Medulla oblongata (tissue), 1 donor: ENCODE measurements at regions not wholly inside any gene's neighbourhood (a gene's known extent, or its start where the extent isn't known, plus 50 kb on each side); places are given as distances from the start of the nearest gene placed in this dataset.

Experiments
- DNase-seq: peaks from one replicate; pipeline ENCODE4 v3.0.0-alpha.2; 2015; ENCODE audit errors: extremely low spot score

DNA sequence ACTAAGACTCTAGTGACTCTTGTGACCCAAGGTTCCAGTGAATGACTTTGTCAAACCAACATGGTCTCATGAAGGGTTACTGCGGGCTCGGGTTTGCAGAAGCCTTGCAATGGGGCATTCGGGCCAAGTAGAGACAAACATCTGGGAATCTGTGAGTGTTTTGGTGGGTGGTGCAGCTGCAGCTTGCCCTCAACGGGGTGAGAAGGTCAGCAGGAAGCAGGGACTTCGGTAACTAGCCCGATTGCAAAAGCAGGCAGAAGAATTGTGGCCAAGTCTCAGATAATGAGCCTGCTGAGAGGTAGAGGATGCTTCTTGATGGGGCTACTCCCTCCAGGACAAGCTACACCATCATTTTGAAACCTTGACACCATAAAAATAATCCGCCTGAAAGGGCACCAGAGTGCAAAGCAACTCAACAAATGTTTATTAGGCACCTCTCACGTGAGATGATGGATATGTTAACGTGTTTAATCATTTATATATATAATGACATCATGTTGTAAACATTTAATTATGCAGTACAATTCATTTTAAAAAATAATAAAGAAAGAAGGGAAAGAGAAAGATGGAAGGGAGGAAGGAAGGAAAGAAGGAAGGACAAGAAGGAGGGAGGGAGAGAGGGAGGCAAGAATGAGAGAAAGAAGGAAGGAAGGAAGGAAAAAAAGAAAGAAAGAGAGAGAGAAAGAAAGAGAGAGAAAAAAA lies 263.9 kb upstream of the IGF1R start:
- no peak for DNase-seq

DNA sequence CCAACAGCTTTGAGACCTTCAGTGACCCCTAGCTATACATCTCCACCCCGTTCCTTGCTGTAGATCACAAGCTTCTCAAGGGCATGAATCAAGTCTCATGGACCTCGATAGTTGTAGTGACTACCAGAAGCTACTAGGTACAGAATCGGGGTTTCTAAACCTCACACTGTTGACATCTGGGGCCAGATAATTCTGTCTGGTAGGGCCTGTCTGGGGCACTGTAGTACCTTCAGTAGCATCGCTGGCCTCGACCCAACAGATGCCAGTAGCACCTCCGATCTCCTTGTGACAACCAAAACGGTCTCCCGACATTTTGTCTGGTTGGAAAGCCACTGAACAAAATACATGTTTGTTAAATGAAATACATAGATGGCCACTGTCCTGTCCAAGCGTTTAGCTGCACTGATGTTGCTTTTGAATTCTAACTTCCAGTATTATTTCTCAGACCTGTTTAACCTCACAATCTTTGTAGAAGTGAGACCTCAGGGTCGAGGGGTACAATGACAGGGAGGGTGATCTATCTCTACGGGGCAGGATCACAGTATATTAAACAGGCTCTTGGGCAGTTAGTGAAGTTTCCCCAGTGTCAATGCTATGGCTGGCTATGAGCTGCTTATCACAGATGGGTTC lies 262.5 kb upstream of the IGF1R start:
- no peak for DNase-seq

DNA sequence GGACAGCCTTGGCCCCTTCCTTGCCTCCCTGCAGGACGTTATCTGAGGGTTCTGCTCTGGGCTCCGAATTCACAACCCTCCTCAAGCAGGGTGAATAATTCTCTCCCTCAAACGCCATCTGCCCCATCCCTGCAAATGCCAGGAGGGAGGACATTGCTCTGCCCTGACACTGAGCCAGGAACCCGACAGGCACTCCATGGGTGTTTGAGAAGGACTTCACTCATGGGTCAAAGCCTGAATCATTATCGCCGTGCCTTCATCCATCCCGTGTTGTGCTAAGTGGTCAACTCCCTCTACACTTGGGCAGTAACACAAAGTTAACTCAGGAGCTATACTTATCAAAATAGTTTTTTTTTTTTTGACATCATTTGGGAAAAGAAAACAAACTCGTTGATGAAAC lies 261.8 kb upstream of the IGF1R start:
- no peak for DNase-seq

DNA sequence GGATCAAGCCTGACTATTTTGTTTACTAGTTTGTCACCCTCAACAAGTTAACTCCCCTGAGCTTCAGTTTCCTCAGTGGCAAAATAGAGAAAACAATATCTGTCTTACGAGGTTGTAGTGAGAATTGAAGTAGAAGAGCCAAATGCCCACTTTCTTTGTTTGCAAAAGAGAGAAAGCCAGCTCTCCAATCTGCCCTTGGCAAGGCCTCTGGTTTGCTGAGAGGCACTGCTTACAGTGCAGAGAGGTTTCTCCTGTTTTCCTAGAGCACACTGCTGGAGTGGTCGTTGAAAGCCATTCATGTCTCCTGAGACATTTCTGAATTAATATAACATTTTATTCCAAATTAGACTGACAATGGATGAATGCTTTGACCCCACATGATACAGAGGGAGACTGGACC lies 260.5 kb upstream of the IGF1R start:
- DNase-seq, result no peak

DNA sequence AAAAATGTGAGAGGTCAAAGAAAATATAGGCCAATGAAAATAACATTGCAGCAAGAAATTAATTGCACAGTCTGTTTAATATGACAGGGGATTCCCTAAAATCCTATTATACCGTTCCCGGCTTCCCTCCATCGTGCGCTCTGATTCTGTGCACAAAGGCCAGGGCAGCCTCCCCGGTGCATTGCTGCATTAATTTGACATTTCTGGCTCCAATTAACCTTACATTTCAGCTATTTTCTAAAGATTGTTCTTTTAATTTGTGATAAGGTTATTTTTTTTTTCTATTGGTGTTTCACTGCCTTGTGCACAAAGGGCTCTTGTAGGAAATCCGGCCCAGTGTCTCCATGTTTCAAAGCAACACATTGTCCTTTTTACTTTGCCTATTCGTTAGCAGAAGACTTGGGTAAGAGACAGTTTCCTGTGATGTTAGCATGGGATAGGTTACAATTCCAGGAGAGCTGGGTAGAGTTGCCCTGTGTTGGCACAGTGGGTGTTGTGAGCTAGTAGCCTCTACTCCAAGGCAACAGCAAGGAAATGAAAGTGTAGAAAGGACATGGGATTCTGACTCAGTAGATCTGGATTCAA lies 257.3 kb upstream of the IGF1R start:
- no peak for DNase-seq

DNA sequence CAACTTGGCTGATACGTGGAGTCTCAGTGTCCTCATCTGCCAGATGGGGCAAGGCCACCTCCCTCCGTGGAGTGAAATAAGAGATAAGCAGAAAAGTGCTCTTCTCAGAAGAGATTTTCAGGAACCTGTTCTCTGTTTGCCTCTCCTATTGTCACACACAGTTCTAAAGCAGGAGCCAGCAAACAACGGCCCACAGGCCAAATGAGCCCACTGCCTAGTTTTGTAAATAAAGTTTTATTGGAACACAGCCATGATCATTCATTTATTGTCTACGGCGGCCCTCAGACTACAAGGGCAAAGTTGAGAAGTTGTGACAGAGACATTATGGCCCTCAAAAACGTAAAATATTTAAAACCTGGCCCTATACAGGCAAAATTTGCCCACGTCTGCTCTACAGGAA lies 256.8 kb upstream of the IGF1R start:
- no peak for DNase-seq

DNA sequence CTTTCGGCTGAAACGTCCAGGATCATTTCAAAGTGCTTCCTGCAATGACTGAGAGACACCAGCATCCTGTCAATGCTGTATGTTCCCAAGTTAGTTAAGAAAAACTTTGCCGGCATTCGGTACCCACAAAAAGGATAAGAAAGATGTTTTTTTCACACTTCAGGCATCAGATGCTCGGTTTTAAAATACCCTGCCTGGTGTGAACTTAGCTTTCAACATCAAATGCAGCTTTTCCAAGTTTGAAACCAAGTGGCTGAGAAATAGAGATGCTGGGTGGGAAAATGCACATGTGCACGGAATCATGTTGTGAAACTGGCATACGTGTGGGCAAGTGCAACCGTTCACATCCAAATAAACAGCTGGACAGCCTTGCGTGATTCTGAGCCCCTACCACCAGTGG lies 254.9 kb upstream of the IGF1R start:
- no peak for DNase-seq

DNA sequence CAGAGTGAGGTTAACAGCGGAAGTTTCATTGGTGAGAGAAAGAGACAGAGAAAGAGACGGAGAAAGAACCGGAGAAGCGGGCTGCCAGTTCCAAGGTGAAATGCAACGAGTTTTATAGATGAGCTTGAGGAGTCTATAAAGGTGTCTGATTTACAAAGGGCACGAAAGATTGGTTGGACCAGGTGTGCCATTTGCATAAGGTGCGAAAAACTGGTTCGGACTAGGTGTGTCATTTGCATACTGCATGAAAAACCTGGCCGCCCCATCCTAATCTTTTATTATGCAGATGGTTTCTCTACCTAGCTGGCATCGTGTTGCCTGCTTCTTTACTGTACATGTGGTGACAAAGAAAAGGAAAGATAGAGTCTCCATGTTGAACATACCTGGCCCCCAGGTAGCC lies 253.8 kb upstream of the IGF1R start:
- no peak for DNase-seq

DNA sequence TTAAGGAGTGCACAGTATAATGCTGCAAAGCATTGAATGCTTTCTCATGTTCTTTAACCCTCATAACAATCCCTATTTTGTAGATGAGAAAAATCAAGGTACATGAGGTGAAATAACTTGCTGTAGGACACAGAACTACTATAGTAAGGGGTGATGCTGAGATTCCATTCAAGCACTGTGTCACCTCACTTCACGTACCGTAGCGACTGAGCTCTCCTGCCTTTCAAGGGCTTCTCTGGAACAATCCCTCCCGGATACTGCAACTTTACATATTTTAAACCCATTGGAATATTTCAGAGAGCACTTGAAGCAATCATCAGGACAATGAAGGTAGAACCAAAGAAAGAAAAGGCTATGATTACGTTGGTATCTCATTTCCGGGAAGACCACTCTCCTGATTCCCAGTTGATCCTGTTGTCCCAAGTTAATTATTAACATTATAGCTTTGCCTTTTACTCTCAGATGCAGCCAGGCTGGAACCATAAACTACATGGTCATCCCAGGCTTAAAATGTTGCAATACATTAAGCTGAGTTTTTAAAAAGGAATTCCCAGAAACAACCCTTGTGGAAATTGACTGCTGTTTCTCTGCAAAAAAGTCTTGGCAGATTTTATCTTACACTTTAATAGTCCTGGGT lies 252.2 kb upstream of the IGF1R start:
- DNase-seq, result no peak

DNA sequence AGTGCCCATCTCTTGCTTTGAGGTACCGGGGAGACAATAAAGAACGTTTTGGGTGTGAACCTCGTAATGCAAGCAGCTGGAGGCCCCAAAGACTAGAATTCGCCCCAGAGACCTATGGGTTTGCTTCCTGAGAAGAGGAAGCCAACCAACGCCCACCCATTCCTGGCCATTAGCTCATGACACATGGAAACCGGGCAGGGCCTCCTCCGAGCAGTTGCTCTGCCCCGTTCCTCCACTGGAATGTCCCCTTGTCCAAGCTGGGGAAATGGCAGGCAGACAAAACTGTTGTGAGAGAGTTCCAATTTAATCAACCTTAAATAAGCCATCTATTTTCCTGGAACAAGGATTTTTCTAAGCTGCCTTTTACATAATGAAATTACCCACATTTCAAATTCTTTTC lies 250.9 kb upstream of the IGF1R start:
- no peak for DNase-seq

DNA sequence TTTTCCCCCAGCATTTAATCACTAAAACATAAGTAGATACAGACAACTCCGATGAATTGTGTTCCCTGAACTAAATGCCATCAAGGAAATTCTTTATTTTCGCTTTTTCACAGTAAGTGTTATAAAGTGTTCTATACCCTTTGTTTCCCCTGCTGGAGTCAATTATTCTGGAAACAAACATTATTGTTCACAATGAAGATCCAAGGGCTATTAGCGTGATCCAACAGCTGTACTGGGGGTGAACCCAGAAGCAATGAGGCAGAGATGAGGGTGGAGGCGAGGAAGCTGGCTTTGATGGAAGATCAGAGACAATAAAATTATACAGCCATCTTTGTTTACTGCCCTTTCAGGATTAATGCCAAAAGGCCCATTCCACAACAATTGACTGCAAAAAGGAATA lies 250.3 kb upstream of the IGF1R start:
- DNase-seq, result no peak

DNA sequence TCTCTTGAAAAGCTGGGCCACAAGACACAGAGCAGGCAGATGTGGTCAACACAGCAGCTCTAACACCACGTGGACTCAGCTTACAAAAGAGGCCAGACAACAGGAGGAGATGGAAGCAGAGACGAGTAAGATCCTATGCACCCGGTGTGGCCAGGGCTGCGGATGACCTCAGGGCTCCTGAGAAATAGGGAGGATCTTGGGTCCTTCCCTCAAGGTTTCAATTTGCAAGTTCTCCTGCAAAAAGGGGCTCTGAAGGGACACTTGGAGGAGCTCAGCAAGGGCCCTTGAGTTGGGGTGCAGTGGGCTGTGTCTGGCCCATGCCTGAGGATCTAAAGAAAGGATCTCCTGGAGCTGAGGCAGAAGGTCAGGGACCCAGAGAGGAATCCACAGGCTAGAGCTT lies 249.5 kb upstream of the IGF1R start:
- no peak for DNase-seq

DNA sequence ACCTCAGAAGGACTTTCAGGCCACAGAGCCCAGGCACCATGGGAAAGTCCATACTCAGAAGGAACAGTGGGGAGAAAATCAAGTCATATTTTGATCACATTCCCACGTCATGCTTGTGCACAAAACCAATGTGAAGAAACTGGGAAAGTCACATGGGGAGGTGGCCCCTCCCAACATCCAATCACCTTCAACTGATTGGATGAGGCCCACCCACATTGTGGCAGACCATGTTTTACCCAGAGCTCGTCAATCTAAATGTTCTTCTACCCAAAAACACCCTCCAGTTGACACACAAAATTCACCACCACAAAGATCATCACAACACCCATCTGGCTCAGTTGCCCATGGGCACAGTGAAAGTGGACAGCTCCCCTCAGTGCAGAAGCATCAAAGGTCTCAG lies 248.2 kb upstream of the IGF1R start:
- DNase-seq, result no peak

DNA sequence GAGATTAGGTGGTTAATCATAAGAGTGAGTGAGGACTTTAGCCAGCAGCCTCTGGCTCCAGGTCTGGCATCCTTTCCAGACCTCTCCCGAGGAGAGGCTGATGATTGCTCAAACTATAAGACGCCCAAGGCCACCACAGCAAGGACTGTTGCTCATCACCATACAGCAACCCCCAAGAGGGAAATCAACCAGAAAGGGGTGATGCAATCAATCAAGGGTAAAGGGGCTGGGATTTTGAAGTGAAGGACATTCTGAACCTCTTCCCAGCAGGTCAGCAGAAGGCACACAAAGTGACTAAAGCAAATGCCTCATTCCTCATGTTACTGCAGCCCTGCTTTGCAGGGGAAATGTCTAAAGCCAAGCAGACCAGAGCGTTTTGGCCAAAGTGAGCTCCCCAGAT lies 247.3 kb upstream of the IGF1R start:
- DNase-seq, result no peak

DNA sequence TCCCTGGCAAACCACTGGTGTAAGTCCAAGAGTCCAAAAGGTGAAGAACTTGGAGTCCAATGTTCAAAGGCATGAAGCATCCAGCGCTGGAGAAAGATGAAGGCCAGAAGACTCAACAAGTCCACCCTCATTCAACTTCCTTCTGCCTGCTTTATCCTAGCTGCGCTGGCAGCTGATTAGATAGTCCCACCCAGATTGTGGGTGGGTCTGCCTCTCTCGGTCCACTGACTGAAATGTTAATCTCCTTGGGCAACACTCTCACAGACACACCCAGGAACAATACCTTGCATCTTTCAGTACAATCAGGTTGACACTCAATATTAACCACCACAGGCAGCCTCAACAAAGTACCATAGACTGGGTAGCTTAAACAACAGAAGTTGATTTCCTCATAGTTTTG lies 245.9 kb upstream of the IGF1R start:
- no peak for DNase-seq

DNA sequence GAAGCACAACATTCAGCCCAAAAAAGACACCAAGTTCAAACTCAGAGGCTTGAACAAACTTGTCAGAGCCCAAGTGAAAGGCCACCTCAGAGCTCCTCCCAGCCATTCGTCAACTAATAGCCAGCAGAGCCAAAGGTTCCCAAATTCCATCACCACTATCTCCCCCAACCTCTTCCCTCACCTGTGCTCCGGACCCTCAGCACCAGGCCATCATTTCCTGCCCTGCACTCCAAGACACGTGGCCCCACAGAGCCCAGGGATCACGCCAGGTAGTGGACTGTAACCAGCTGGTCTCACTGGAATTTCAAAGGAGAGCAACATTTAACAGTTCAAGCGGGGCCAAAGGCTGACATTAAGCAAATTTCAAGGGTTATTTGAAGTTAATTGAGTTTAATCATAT lies 245.2 kb upstream of the IGF1R start:
- no peak for DNase-seq

DNA sequence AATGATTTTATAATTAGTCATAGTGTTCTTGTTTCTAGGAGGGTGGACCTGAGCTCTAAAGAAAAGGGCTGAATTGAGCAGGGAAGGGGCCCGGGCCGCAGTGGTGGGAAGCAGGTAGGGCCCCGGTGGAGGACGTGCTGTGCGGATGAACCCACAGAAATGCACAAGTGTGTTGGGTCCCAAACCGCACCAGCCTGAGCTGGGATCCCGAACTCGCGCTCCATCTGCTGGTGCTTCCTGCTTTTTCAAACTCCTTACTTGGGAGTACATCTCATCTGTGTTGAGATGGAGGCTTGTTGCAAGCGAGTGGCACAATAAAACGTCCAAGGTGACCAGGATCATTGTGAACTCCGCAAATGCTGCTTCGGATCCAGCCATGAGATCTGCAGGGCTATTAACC lies 244.8 kb upstream of the IGF1R start:
- no peak for DNase-seq

DNA sequence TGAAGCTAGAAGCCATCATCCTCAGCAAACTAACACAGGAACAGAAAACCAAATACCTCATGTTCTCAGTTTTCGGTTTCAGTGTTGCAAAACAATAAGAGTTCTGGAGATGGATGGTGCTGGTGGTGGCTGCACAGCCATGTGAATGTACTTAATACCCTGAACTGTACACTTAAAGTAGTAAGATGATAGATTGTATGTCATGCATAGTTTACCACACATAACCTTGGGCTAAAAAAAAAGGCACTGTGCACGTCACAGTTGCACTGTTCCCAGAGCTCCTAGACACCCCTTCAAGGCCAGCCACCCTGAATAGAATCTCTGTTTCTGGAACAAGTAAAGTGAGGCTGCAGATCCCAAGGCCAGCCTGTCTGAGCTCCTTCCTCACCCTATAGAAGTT lies 243.3 kb upstream of the IGF1R start:
- DNase-seq, result no peak

DNA sequence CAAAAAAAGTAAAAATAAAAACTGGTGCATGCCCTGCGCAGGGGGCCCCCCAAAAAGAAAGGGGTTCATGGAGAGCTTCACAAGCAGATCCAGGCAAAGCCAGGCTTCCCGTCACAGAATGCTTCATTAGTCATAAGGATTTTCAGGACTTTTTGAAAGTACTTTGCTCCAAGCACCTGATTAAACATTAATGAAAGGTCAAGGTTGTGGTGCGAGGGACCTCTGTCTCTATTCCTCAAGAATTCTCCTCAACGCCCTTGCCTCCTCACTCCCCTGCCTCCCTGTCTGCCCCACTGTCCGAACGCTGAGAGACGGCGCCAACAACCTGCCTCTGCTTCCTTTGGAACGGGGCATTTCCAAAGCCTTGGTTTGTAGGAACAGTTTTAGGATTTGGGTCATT lies 240.1 kb upstream of the IGF1R start:
- no peak for DNase-seq

DNA sequence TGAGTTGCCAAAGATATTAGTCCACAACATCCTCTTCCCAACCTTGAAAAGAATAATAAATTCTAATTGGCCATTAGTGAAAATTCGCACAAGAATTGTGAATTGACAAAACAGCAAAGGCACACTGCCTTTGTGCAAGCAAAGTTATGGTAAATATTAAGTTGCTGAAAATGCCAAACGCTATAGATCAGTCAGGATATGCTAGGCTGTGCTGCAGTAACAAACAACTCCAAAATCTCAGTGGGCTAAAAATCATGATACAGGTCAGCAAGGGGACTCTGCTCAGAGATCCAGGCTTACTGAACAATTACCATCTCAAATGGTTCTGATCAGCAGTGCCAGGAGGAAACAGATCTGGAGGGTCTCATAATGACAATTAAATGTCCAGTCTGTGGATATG lies 238.0 kb upstream of the IGF1R start:
- no peak for DNase-seq

DNA sequence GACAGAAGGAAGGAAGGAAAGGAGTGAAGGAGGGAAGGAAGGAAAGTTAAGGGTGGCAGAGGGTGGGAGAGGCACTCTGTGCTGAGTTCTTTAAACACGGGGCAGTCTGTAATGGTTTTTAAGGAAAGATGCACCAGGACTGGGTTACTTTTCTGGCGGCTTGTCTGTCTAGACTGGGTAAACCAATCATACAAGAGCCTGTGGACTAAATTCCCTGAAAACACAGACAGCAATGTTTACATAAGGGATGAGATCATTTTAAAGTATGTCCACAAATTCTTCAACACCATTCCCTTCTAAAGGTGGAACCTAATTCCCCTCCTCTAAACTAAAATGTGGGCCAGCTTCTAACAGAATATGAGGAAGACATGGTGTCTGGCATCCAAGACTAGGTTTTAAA lies 235.5 kb upstream of the IGF1R start:
- DNase-seq, result no peak

DNA sequence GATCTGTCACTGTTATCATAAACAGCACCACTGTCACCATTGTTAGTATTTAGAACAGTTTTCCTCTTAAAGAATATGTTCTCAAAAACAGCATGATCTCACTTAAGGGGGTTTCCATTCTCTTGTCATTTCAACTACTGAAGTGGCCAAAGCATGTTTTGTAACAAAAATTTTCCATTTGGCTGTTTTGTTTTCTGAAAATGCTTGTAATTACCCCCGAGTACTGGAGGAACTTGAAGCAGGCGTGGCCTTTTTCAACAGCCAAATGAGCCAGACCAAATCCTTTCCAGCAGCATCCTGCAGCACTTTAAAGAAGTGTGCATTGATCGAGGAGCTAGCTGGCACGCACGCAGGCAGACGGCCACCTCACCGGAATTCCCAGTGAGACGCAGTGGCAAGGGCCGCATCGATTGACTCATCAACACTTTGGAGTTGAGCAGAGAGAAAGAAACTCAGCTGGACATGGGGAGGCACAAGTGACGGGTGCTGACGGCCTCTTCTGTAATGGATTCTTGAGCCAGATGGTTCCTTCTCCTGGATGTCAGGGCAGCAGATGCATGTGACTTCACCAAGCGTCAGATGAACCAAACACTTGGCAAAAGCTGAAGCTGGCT lies 234.3 kb upstream of the IGF1R start:
- no peak for DNase-seq
